ENCODE measurements at regions not wholly inside any gene's neighbourhood (a gene's known extent, or its start where the extent isn't known, plus 50 kb on each side); places are given as distances from the start of the nearest gene placed in this dataset.

GRCh38 chr10:2972810-2973209 lies 94.5 kb upstream of the PFKP start:
- H3K4me3 ChIP-seq = no peak overlapping the region
- 84 to 97% methylated on average over 3 to 8 of the region's 8 CpGs for WGBS, 2 donors (ENCODE audit: low coverage in 1 of 2)
- H3K9me3 ChIP-seq = no peaks in the 10 kb centered on the region
- H3K27me3 ChIP-seq = no peaks in the 10 kb centered on the region
- no peak overlapping the region for H3K27ac ChIP-seq
- TF ChIP-seq CTCF (IDR thresholded peaks at IDR 0.05) = no peak
- TF ChIP-seq EP300 (IDR thresholded peaks at IDR 0.05) = no peak
- no peaks in the 10 kb centered on the region for H3K36me3 ChIP-seq
- ATAC-seq = no peak
- no peaks in the 10 kb centered on the region for H3K4me1 ChIP-seq

- H3K4me1 ChIP-seq = no peaks in the 10 kb centered on the region
- no peaks in the 10 kb centered on the region for H3K36me3 ChIP-seq
- TF ChIP-seq EP300 (IDR thresholded peaks at IDR 0.05) = no peak
- no peak for TF ChIP-seq POLR2AphosphoS5 (IDR thresholded peaks at IDR 0.05)
- TF ChIP-seq POLR2A (IDR thresholded peaks at IDR 0.05) = no peak
- TF ChIP-seq CTCF (IDR thresholded peaks at IDR 0.05) = no peak
- 60 to 77% methylated on average over 1 to 7 of the region's 7 CpGs for WGBS, 2 donors (ENCODE audit: low coverage in 1 of 2)
- H3K4me3 ChIP-seq = no peak overlapping the region
- no peaks in the 10 kb centered on the region for H3K9me3 ChIP-seq
- no peaks in the 10 kb centered on the region for H3K27me3 ChIP-seq
- no peak for ATAC-seq
- H3K27ac ChIP-seq = no peak overlapping the region
These were observed 95.1 kb upstream of the PFKP start for GRCh38 chr10:2972216-2972615.

GRCh38 chr10:2970190-2970823 lies 97.0 kb upstream of the PFKP start:
- H3K36me3 ChIP-seq = no peaks in the 10 kb centered on the region
- H3K27ac ChIP-seq = no peak overlapping the region
- H3K9me3 ChIP-seq = no peaks in the 10 kb centered on the region
- no peak for ATAC-seq
- H3K4me3 ChIP-seq = no peak overlapping the region
- peaks cover 1% of the 10 kb centered on the region for H3K27me3 ChIP-seq
- no peaks in the 10 kb centered on the region for H3K4me1 ChIP-seq
- TF ChIP-seq CTCF (IDR thresholded peaks at IDR 0.05) (no peak), POLR2A (IDR thresholded peaks at IDR 0.05) (no peak), EP300 (IDR thresholded peaks at IDR 0.05) (no peak), POLR2AphosphoS5 (IDR thresholded peaks at IDR 0.05) (no peak)
- 70 to 90% methylated on average over 3 to 4 of the region's 7 CpGs for WGBS, 2 donors (ENCODE audit: low coverage in 1 of 2)

GRCh38 chr10:2968401-2969058 lies 98.8 kb upstream of the PFKP start:
- Histone ChIP-seq H3K9me3 (peaks cover 0 to 4% (median 0%) of the 10 kb centered on the region in 3 donors), H3K36me3 (no peaks in the 10 kb centered on the region), H3K27ac (no peak overlapping the region), H3K4me1 (no peaks in the 10 kb centered on the region), H3K4me3 (no peak overlapping the region), H3K27me3 (peaks cover 19% of the 10 kb centered on the region)
- ATAC-seq = no peak
- WGBS, 2 donors (ENCODE audit: low coverage in 1 of 2) = 84 to 96% methylated on average over 8 to 9 of the region's 9 CpGs
- no peak for TF ChIP-seq POLR2AphosphoS5 (IDR thresholded peaks at IDR 0.05)
- no peak for TF ChIP-seq EP300 (IDR thresholded peaks at IDR 0.05)
- TF ChIP-seq POLR2A (IDR thresholded peaks at IDR 0.05) = no peak
- TF ChIP-seq CTCF (IDR thresholded peaks at IDR 0.05) = no peak

- Histone ChIP-seq H3K27ac (no peak overlapping the region), H3K4me1 (no peaks in the 10 kb centered on the region), H3K9me3 (peaks cover 0 to 13% (median 0%) of the 10 kb centered on the region in 3 donors), H3K4me3 (no peak overlapping the region), H3K27me3 (peaks cover 28% of the 10 kb centered on the region), H3K36me3 (no peaks in the 10 kb centered on the region)
- TF ChIP-seq POLR2A (IDR thresholded peaks at IDR 0.05) (no peak), POLR2AphosphoS5 (IDR thresholded peaks at IDR 0.05) (no peak), CTCF (IDR thresholded peaks at IDR 0.05) (no peak), EP300 (IDR thresholded peaks at IDR 0.05) (no peak)
- ATAC-seq = no peak
- WGBS, 2 donors (ENCODE audit: low coverage in 1 of 2) = 61 to 67% methylated on average over 4 of the region's 4 CpGs
These were observed 101.2 kb upstream of the PFKP start for GRCh38 chr10:2966134-2966533.
